MM.1S (cell line): ENCODE measurements at regions not wholly inside any gene's neighbourhood (a gene's known extent, or its start where the extent isn't known, plus 50 kb on each side); places are given as distances from the start of the nearest gene placed in this dataset.

Experiments
- EZH2phosphoT487 ChIP-seq: fragments of 300-600 bp; sonication (generic); IDR thresholded peaks from 2 replicates; pipeline ENCODE4 v1.6.1; 2018; ENCODE audit warnings: antibody characterized with exemption, low read length
- TF ChIP-seq, protein P1 (sequence below): fragments of 300-600 bp; sonication (generic); IDR thresholded peaks from 2 replicates; pipeline ENCODE4 v1.5.1; 2016; ENCODE audit warnings: antibody characterized with exemption, low read length, mixed read lengths

DNA sequence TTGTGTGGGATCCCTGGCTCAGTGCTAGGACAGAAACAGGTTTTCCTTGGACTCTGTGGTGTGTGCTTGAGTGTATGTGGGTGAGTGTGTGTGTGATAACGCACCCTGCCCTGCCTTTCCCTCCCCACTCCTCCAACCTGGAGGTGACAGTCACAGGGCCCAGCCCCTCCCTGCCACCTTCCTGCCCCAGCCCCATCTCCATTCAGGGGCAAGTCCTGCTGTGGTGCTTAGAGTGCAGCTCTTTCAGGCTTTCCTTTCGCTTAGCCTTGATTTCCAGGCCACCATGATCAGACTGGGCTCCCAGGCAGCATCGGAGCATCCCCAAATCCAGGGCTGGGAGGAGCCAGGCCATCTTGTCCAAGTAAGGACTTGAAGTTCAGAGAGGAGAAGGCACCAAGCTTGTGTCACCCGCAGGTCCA is 185.2 kb downstream of the ZFP36L2 start:
- TF ChIP-seq, protein P1, sequence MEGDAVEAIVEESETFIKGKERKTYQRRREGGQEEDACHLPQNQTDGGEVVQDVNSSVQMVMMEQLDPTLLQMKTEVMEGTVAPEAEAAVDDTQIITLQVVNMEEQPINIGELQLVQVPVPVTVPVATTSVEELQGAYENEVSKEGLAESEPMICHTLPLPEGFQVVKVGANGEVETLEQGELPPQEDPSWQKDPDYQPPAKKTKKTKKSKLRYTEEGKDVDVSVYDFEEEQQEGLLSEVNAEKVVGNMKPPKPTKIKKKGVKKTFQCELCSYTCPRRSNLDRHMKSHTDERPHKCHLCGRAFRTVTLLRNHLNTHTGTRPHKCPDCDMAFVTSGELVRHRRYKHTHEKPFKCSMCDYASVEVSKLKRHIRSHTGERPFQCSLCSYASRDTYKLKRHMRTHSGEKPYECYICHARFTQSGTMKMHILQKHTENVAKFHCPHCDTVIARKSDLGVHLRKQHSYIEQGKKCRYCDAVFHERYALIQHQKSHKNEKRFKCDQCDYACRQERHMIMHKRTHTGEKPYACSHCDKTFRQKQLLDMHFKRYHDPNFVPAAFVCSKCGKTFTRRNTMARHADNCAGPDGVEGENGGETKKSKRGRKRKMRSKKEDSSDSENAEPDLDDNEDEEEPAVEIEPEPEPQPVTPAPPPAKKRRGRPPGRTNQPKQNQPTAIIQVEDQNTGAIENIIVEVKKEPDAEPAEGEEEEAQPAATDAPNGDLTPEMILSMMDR = no peak
- no peak for TF ChIP-seq EZH2phosphoT487
